Kidney (tissue), 13 donors: ENCODE measurements at regions not wholly inside any gene's neighbourhood (a gene's known extent, or its start where the extent isn't known, plus 50 kb on each side); places are given as distances from the start of the nearest gene placed in this dataset.

Experiments
- DNase-seq, 5 donors: peaks; one replicate each; pipeline ENCODE4 v3.0.0-alpha.2; 2013 to 2020
- FAIRE-seq: peaks from 2 replicates; lab custom pipeline; 2012; peaks lifted over from hg19 to GRCh38; lab: Jason Lieb, UNC
- H3K27ac ChIP-seq, 2 donors: one replicate each; pipeline ENCODE4 v1.7.0; 2013; ENCODE audit warnings: low read depth in 2 of 2, low read length in 2 of 2, inconsistent platforms in 1 of 2
- H3K27me3 ChIP-seq: one replicate; pipeline ENCODE4 v1.7.1; 2013; ENCODE audit warnings: low read length, inconsistent platforms; ENCODE audit not compliant: control insufficient read depth, insufficient read depth
- H3K36me3 ChIP-seq, 3 donors: one replicate each; pipeline versions ENCODE4 v1.7.0 to v1.7.1; 2013; ENCODE audit warnings: low read length in 3 of 3, control low read depth in 1 of 3, inconsistent platforms in 1 of 3; ENCODE audit not compliant: insufficient read depth in 3 of 3, control insufficient read depth in 2 of 3
- H3K4me1 ChIP-seq, 3 donors: one replicate each; pipeline versions ENCODE4 v1.7.0 to v1.7.1; 2013; ENCODE audit warnings: low read length in 3 of 3, inconsistent platforms in 1 of 3, low read depth in 1 of 3; ENCODE audit not compliant: control insufficient read depth in 2 of 3, insufficient read depth in 2 of 3
- H3K4me3 ChIP-seq, 3 donors: one replicate each; pipeline versions ENCODE4 v1.7.0 to v1.8.1; 2013; ENCODE audit warnings: low read length in 3 of 3, control low read depth in 1 of 3, inconsistent platforms in 1 of 3
- H3K9ac ChIP-seq, 3 donors: one replicate each; pipeline versions ENCODE4 v1.7.0 to v1.7.1; 2013; ENCODE audit warnings: low read length in 3 of 3, control low read depth in 1 of 3, inconsistent platforms in 1 of 3
- H3K9me3 ChIP-seq, 3 donors: one replicate each; pipeline versions ENCODE4 v1.7.0 to v1.7.1; 2013; ENCODE audit warnings: low read length in 3 of 3, control low read depth in 1 of 3, inconsistent platforms in 1 of 3; ENCODE audit not compliant: control insufficient read depth in 2 of 3, insufficient read depth in 1 of 3
- intact Hi-C: fragments of 100-400 bp; cut with DNase I; formaldehyde crosslinking; loops from one replicate; pipeline ENCODE4 v1.11.1; 2022
- TF ChIP-seq, protein P1 (sequence below): IDR thresholded peaks from 3 replicates; pipeline ENCODE4 v1.5.1; 2012; ENCODE audit warnings: mild to moderate bottlenecking, moderate library complexity, borderline replicate concordance; ENCODE audit not compliant: insufficient read depth; ENCODE audit errors: extremely low read depth
- donor health status: control.
- donor health status: control.
- donor health status: control.
- donor health status: control.
- donor health status: control.
- donor health status: DM: yes; HTN: yes; CAD: no.
- donor health status: Normal renal cell carcinoma (clear cell type).

DNA sequence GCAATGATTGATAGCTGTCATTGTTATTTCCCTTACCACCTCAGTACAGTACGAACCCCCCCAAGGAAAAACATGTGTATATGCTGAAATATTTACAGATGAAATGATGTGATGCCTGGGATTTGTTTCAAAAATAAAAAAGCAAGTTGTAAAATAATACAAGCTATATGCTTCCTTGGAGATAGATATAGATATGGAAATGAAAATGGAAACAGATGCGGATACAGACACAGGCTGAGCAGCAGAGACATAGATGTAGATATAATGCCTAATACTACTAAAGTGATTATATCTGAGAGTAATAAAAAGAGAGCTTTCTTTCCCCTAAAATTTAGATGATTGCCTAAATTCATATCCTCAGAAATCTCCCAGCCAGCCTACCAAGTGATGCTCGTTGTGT lies 127.5 kb upstream of the TNPO1 start:
- Histone ChIP-seq H3K4me1 (no peaks in the 10 kb centered on the region), H3K9ac (no peak overlapping the region), H3K36me3 (no peaks in the 10 kb centered on the region), H3K9me3 (no peaks in the 10 kb centered on the region), H3K27ac (no peak overlapping the region), H3K4me3 (no peak overlapping the region), H3K27me3 (no peaks in the 10 kb centered on the region)
- FAIRE-seq (no peak), DNase-seq (no peak)
- intact Hi-C loops, result no loop called here
- TF ChIP-seq, protein P1, sequence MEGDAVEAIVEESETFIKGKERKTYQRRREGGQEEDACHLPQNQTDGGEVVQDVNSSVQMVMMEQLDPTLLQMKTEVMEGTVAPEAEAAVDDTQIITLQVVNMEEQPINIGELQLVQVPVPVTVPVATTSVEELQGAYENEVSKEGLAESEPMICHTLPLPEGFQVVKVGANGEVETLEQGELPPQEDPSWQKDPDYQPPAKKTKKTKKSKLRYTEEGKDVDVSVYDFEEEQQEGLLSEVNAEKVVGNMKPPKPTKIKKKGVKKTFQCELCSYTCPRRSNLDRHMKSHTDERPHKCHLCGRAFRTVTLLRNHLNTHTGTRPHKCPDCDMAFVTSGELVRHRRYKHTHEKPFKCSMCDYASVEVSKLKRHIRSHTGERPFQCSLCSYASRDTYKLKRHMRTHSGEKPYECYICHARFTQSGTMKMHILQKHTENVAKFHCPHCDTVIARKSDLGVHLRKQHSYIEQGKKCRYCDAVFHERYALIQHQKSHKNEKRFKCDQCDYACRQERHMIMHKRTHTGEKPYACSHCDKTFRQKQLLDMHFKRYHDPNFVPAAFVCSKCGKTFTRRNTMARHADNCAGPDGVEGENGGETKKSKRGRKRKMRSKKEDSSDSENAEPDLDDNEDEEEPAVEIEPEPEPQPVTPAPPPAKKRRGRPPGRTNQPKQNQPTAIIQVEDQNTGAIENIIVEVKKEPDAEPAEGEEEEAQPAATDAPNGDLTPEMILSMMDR, result no peak

DNA sequence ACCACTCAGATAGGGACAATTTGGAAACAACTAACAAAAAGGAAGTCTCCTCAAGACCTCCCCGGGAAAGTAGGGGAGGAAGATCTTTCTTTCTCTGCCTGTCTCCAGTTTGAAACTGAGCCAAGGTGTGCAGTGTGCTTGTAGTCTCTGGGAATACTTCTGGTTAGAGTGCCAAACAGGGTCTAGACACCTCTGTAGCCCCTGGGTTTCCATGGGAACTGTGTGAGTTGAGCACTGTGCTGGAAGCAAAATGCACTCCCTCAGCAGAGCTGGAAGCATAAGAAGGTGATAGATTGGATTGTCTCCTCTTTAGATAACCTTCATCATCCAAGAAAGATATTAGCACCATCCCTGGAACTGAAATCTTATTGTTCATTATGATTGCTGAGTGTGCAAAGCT lies 129.2 kb upstream of the TNPO1 start:
- H3K9ac ChIP-seq, result no peak overlapping the region
- H3K27me3 ChIP-seq, result no peaks in the 10 kb centered on the region
- FAIRE-seq, result no peak
- intact Hi-C loops, result no loop called here
- H3K4me3 ChIP-seq, result no peak overlapping the region
- peak in 1 of 5 donors; percentile 4 for DNase-seq
- no peak overlapping the region for H3K27ac ChIP-seq
- H3K9me3 ChIP-seq, result no peaks in the 10 kb centered on the region
- H3K4me1 ChIP-seq, result no peaks in the 10 kb centered on the region
- no peaks in the 10 kb centered on the region for H3K36me3 ChIP-seq
- TF ChIP-seq, protein P1, result no peak

DNA sequence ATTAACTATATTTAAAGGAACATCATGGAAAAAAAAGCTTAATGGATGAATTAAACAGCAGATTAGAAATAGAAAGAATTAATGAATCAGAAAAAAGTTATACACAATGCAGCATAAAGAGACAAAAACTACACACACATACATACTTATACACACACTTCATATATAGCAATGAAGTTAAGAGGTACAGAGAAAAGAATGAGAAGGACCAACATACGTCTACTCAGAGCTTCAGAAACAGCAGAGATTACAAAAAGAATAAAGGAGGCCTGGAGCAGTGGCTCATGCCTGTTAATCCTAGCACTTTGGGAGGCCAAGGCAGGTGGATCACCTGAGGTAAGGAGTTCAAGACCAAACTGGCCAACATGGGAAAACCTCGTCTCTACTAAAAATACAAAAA lies 133.9 kb upstream of the TNPO1 start:
- Histone ChIP-seq H3K9me3 (no peaks in the 10 kb centered on the region), H3K4me3 (no peak overlapping the region), H3K9ac (no peak overlapping the region), H3K36me3 (no peaks in the 10 kb centered on the region), H3K27me3 (no peaks in the 10 kb centered on the region), H3K27ac (no peak overlapping the region), H3K4me1 (no peaks in the 10 kb centered on the region)
- intact Hi-C loops, result no loop called here
- no peak for FAIRE-seq
- DNase-seq, result no peak
- TF ChIP-seq, protein P1, result no peak

DNA sequence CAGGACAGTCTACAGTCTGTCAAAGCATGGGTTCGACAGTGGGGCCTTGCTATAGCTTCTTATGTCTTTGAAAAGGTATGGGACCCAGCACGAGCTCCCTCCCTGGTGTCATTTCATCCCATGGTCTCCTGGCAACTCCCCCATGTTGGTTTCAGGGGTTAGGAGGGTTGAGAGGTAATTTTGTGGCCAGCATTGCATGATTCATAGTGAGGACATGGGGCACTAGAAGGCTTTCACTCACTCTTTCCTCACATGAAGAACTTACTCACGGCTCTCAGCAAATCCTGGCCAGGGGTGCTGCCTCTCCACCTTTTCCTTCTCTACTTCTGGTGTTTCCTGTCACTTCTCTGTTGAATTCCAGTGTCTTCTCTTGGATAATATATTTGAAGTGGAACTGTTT lies 134.7 kb upstream of the TNPO1 start:
- no peak overlapping the region for H3K9ac ChIP-seq
- H3K4me1 ChIP-seq, result no peaks in the 10 kb centered on the region
- no peaks in the 10 kb centered on the region for H3K36me3 ChIP-seq
- no peak overlapping the region for H3K4me3 ChIP-seq
- intact Hi-C loops, result no loop called here
- H3K27ac ChIP-seq, result no peak overlapping the region
- no peaks in the 10 kb centered on the region for H3K9me3 ChIP-seq
- TF ChIP-seq, protein P1, result no peak
- H3K27me3 ChIP-seq, result no peaks in the 10 kb centered on the region
- no peak for FAIRE-seq
- DNase-seq, result no peak
